ENCODE measurements at regions not wholly inside any gene's neighbourhood (a gene's known extent, or its start where the extent isn't known, plus 50 kb on each side); places are given as distances from the start of the nearest gene placed in this dataset.

GRCh38 chr1:222970711-222971110 lies 155.9 kb downstream of the DISP1 start:
- Histone ChIP-seq H3K36me3 (ENCODE audit: low read depth) (no peaks in the 10 kb centered on the region), H3K4me2 (ENCODE audit: unreplicated experiment) (no peak overlapping the region), H3K27ac (no peak overlapping the region), H3K27me3 (replicated peaks; ENCODE audit: insufficient read depth) (no peaks in the 10 kb centered on the region), H3K4me3 (no peak overlapping the region), H3K9me3 (ENCODE audit: low read depth) (no peaks in the 10 kb centered on the region), H3F3A (ENCODE audit: insufficient read depth) (peaks cover 16% of the 10 kb centered on the region), H3K9ac (no peak overlapping the region), H3K9me2 (ENCODE audit: insufficient read depth) (no peaks in the 10 kb centered on the region), H4K20me1 (ENCODE audit: insufficient read depth) (no peaks in the 10 kb centered on the region), H3K79me2 (ENCODE audit: insufficient read depth) (no peaks in the 10 kb centered on the region), H3K4me1 (ENCODE audit: insufficient read depth) (peaks cover 23% of the 10 kb centered on the region), H2AFZ (no peak overlapping the region)
- in situ Hi-C loops (cut with MboI), result no loop called here
- no peak for DNase-seq
- WGBS, 2 experiments (ENCODE audit: low coverage in 1 of 2, low lambda C conversion rate in 2 of 2, missing lambda C conversion rate in 2 of 2), result 89 to 92% methylated on average over 4 of the region's 4 CpGs
- no peak for TF ChIP-seq EZH2 (IDR thresholded peaks at IDR 0.05; ENCODE audit: insufficient read depth, poor library complexity, severe bottlenecking)
- TF ChIP-seq EZH2phosphoT487 (IDR thresholded peaks at IDR 0.05; ENCODE audit: insufficient read depth, low read depth), result no peak

DNA sequence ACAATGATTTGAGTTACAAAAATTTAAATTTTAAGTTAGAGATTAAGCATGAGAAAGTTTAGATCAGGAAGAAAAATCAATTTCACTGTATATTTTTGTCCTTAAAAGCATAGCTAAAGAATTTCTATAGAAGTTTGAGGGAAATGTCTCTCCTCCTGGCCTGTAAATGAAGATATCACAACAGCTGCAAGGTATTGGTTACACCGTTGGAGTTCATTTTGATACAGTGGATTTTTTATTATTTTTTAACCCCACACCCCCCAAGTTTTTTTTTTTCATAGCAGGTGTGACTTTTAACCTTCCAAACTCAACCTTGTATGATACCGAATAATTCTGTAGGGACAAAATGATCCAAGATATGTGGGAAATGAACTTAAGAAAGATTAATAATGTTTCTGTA lies 156.3 kb downstream of the DISP1 start:
- Histone ChIP-seq H3K4me3 (no peak overlapping the region), H3K27me3 (replicated peaks; ENCODE audit: insufficient read depth) (no peaks in the 10 kb centered on the region), H3K4me2 (ENCODE audit: unreplicated experiment) (no peak overlapping the region), H3F3A (ENCODE audit: insufficient read depth) (peaks cover 20% of the 10 kb centered on the region), H3K4me1 (ENCODE audit: insufficient read depth) (peaks cover 27% of the 10 kb centered on the region), H2AFZ (no peak overlapping the region), H3K36me3 (ENCODE audit: low read depth) (no peaks in the 10 kb centered on the region), H3K79me2 (ENCODE audit: insufficient read depth) (no peaks in the 10 kb centered on the region), H3K9me2 (ENCODE audit: insufficient read depth) (no peaks in the 10 kb centered on the region), H3K9me3 (ENCODE audit: low read depth) (no peaks in the 10 kb centered on the region), H3K9ac (no peak overlapping the region), H3K27ac (no peak overlapping the region), H4K20me1 (ENCODE audit: insufficient read depth) (no peaks in the 10 kb centered on the region)
- WGBS, 2 experiments (ENCODE audit: low coverage in 1 of 2, low lambda C conversion rate in 2 of 2, missing lambda C conversion rate in 2 of 2), result 90 to 94% methylated on average over 2 of the region's 2 CpGs
- no peak for DNase-seq
- TF ChIP-seq EZH2phosphoT487 (IDR thresholded peaks at IDR 0.05; ENCODE audit: insufficient read depth, low read depth), result no peak
- no peak for TF ChIP-seq EZH2 (IDR thresholded peaks at IDR 0.05; ENCODE audit: insufficient read depth, poor library complexity, severe bottlenecking)
- in situ Hi-C loops (cut with MboI), result no loop called here

GRCh38 chr1:222973561-222973960 lies 158.7 kb downstream of the DISP1 start:
- peaks cover 35% of the 10 kb centered on the region for H3K4me1 ChIP-seq (ENCODE audit: insufficient read depth)
- H3K27me3 ChIP-seq (replicated peaks; ENCODE audit: insufficient read depth), result no peaks in the 10 kb centered on the region
- H3K4me3 ChIP-seq, result no peak overlapping the region
- H3K36me3 ChIP-seq (ENCODE audit: low read depth), result no peaks in the 10 kb centered on the region
- no peak for DNase-seq
- no peak overlapping the region for H3K4me2 ChIP-seq (ENCODE audit: unreplicated experiment)
- H3K9me3 ChIP-seq (ENCODE audit: low read depth), result no peaks in the 10 kb centered on the region
- no peaks in the 10 kb centered on the region for H3K79me2 ChIP-seq (ENCODE audit: insufficient read depth)
- H3K9me2 ChIP-seq (ENCODE audit: insufficient read depth), result no peaks in the 10 kb centered on the region
- no peak overlapping the region for H3K9ac ChIP-seq
- in situ Hi-C loops (cut with MboI), result no loop called here
- peaks cover 24% of the 10 kb centered on the region for H3F3A ChIP-seq (ENCODE audit: insufficient read depth)
- no peak overlapping the region for H3K27ac ChIP-seq
- TF ChIP-seq EZH2phosphoT487 (IDR thresholded peaks at IDR 0.05; ENCODE audit: insufficient read depth, low read depth) (no peak), EZH2 (IDR thresholded peaks at IDR 0.05; ENCODE audit: insufficient read depth, poor library complexity, severe bottlenecking) (no peak)
- no peak overlapping the region for H2AFZ ChIP-seq
- WGBS, 2 experiments (ENCODE audit: low coverage in 1 of 2, low lambda C conversion rate in 2 of 2, missing lambda C conversion rate in 2 of 2), result 38 to 42% methylated on average over 2 of the region's 2 CpGs
- no peaks in the 10 kb centered on the region for H4K20me1 ChIP-seq (ENCODE audit: insufficient read depth)

DNA sequence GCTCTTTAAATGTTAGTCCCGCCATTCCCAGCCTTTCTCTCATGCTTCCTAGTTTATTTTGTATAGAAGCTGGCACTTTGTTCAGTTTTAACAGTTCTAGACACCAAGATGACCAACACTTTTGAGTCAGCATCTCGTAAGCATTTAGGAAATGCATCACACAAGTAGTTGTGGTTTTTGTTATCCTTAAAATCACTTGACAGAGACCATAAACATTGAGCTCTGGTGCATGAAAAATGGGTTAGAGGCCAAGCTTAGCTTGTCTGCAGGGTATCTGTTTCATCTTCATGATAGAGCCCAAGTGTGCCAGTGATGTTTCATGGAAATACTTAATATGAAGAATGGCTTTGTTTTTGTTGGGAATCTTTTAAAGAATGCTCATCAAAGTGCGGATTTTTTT lies 159.7 kb downstream of the DISP1 start:
- no peaks in the 10 kb centered on the region for H3K9me3 ChIP-seq (ENCODE audit: low read depth)
- no peaks in the 10 kb centered on the region for H3K36me3 ChIP-seq (ENCODE audit: low read depth)
- TF ChIP-seq EZH2 (IDR thresholded peaks at IDR 0.05; ENCODE audit: insufficient read depth, poor library complexity, severe bottlenecking) (no peak), EZH2phosphoT487 (IDR thresholded peaks at IDR 0.05; ENCODE audit: insufficient read depth, low read depth) (peak; percentile 93)
- H3K27me3 ChIP-seq (replicated peaks; ENCODE audit: insufficient read depth), result no peaks in the 10 kb centered on the region
- H4K20me1 ChIP-seq (ENCODE audit: insufficient read depth), result no peaks in the 10 kb centered on the region
- peaks cover 24% of the 10 kb centered on the region for H3F3A ChIP-seq (ENCODE audit: insufficient read depth)
- peaks cover 35% of the 10 kb centered on the region for H3K4me1 ChIP-seq (ENCODE audit: insufficient read depth)
- in situ Hi-C loops (cut with MboI), result no loop called here
- 16% methylated on average over 3 of the region's 3 CpGs for WGBS, 2 experiments (ENCODE audit: low coverage in 1 of 2, low lambda C conversion rate in 2 of 2, missing lambda C conversion rate in 2 of 2)
- no peaks in the 10 kb centered on the region for H3K9me2 ChIP-seq (ENCODE audit: insufficient read depth)
- peak; percentile 93 for DNase-seq
- H3K79me2 ChIP-seq (ENCODE audit: insufficient read depth), result no peaks in the 10 kb centered on the region
- H2AFZ ChIP-seq, result no peak overlapping the region
- H3K9ac ChIP-seq, result no peak overlapping the region
- H3K27ac ChIP-seq, result peak overlapping the region; percentile 31
- H3K4me2 ChIP-seq (ENCODE audit: unreplicated experiment), result peak overlapping the region; percentile 4
- no peak overlapping the region for H3K4me3 ChIP-seq
